LNCaP clone FGC (cell line): ENCODE measurements at regions not wholly inside any gene's neighbourhood (a gene's known extent, or its start where the extent isn't known, plus 50 kb on each side); places are given as distances from the start of the nearest gene placed in this dataset.

Experiments
- DNase-seq: peaks from one replicate; pipeline ENCODE4 v3.0.0-alpha.2; 2011; ENCODE audit warnings: low read depth
- H3K4me3 ChIP-seq: 2 replicates; pipeline ENCODE4 v1.5.1; 2011; ENCODE audit warnings: mild to moderate bottlenecking, low read depth, low read length, control low read depth
- CTCF ChIP-seq: IDR thresholded peaks from 2 replicates; pipeline ENCODE4 v1.5.1; 2012; ENCODE audit warnings: mild to moderate bottlenecking; ENCODE audit not compliant: control insufficient read depth, insufficient read depth; ENCODE audit errors: extremely low read depth

GRCh38 chr1:87794788-87795614 is 466.3 kb downstream of the LMO4 start:
- DNase-seq, result no peak
- TF ChIP-seq CTCF, result no peak
- no peak overlapping the region for H3K4me3 ChIP-seq

- DNase-seq, result no peak
- TF ChIP-seq CTCF, result no peak
- no peak overlapping the region for H3K4me3 ChIP-seq
These were observed 467.1 kb downstream of the LMO4 start for GRCh38 chr1:87795615-87796337.

- no peak overlapping the region for H3K4me3 ChIP-seq
- no peak for DNase-seq
- TF ChIP-seq CTCF, result no peak
These were observed 467.8 kb downstream of the LMO4 start for GRCh38 chr1:87796471-87796901.

GRCh38 chr1:87799451-87799850 is 470.8 kb downstream of the LMO4 start:
- no peak for DNase-seq
- TF ChIP-seq CTCF, result no peak
- H3K4me3 ChIP-seq, result no peak overlapping the region

GRCh38 chr1:87800006-87800405 is 471.3 kb downstream of the LMO4 start:
- no peak for TF ChIP-seq CTCF
- H3K4me3 ChIP-seq, result no peak overlapping the region
- DNase-seq, result no peak

GRCh38 chr1:87803375-87803774 is 474.7 kb downstream of the LMO4 start:
- no peak for TF ChIP-seq CTCF
- DNase-seq, result no peak
- no peak overlapping the region for H3K4me3 ChIP-seq
